CD4-positive, alpha-beta T cell (primary cell): ENCODE measurements at regions not wholly inside any gene's neighbourhood (a gene's known extent, or its start where the extent isn't known, plus 50 kb on each side); places are given as distances from the start of the nearest gene placed in this dataset.

ENCODE experiments used
- ATAC-seq: fragments of 200-7000 bp; cut with Tn5 transposase; one replicate; pipeline ENCODE4 v1.10.0; 2022; ENCODE audit warnings: mild to moderate bottlenecking; ENCODE audit not compliant: poor library complexity
- CTCF ChIA-PET: fragments of 350-600 bp; sonication (Branson Sonifier 250); formaldehyde crosslinking; loops from one replicate; lab custom pipeline; 2021; ENCODE audit warnings: antibody characterized with exemption, inconsistent platforms; lab: Charles Lee
- POLR2A ChIA-PET: fragments of 350-600 bp; sonication (Branson Sonifier 250); formaldehyde crosslinking; loops from one replicate; lab custom pipeline; 2021; ENCODE audit warnings: antibody characterized with exemption, inconsistent platforms; lab: Charles Lee
- DNase-seq, 14 experiments: peaks; one replicate each; pipeline ENCODE4 v3.0.0-alpha.2; 2013 to 2020; ENCODE audit warnings: mixed read lengths in 2 of 14
- H3K27ac ChIP-seq, 2 donors: one replicate each; pipeline versions ENCODE4 v1.5.1 to v1.7.0; 2013; ENCODE audit warnings: low read length in 2 of 2, low read depth in 1 of 2, mild to moderate bottlenecking in 1 of 2
- H3K27me3 ChIP-seq, 2 experiments: 1 replicate in 1 of 2; 2 replicates in 1 of 2; pipeline versions ENCODE4 v1.6.1 to v1.7.0; 2013; ENCODE audit warnings: low read length in 2 of 2, control low read depth in 1 of 2, mild to moderate bottlenecking in 1 of 2, moderate library complexity in 1 of 2; ENCODE audit not compliant: insufficient read depth in 2 of 2, control insufficient read depth in 1 of 2
- H3K36me3 ChIP-seq: one replicate; pipeline ENCODE4 v1.6.1; 2013; ENCODE audit warnings: low read length, control low read depth; ENCODE audit not compliant: insufficient read depth
- H3K4me1 ChIP-seq: one replicate; pipeline ENCODE4 v1.6.1; 2013; ENCODE audit warnings: low read length, control low read depth; ENCODE audit not compliant: insufficient read depth
- H3K4me3 ChIP-seq: one replicate; pipeline ENCODE4 v1.5.1; 2013; ENCODE audit warnings: mild to moderate bottlenecking, low read length, moderate library complexity
- H3K9me3 ChIP-seq, 2 experiments: 1 replicate in 1 of 2; 2 replicates in 1 of 2; pipeline versions ENCODE4 v1.6.1 to v1.7.0; 2013; ENCODE audit warnings: low read length in 2 of 2, mild to moderate bottlenecking in 2 of 2, control low read depth in 1 of 2, moderate library complexity in 1 of 2; ENCODE audit not compliant: control insufficient read depth in 1 of 2, insufficient read depth in 1 of 2
- H3K27ac Mint-ChIP-seq: one replicate; pipeline ENCODE4 v1.8.0; 2020; ENCODE audit warnings: mixed read lengths
- H3K27me3 Mint-ChIP-seq: one replicate; pipeline ENCODE4 v1.8.0; 2021; ENCODE audit warnings: mixed read lengths
- H3K36me3 Mint-ChIP-seq: one replicate; pipeline ENCODE4 v1.8.0; 2021; ENCODE audit warnings: low read depth, mixed read lengths
- H3K4me1 Mint-ChIP-seq: one replicate; pipeline ENCODE4 v1.8.0; 2021; ENCODE audit warnings: low read depth, mixed read lengths
- H3K4me3 Mint-ChIP-seq: one replicate; pipeline ENCODE4 v1.8.0; 2020; ENCODE audit warnings: mild to moderate bottlenecking, mixed read lengths
- H3K9me3 Mint-ChIP-seq: one replicate; pipeline ENCODE4 v1.8.0; 2020; ENCODE audit warnings: mixed read lengths
- intact Hi-C, 2 experiments: fragments of 100-400 bp; cut with DNase I in 1 of 2; cut with micrococcal nuclease in 1 of 2; formaldehyde crosslinking; loops; one replicate each; pipeline versions ENCODE4 v1.15.1 to v1.9.0; 2023 to 2025; cut with DNase I, micrococcal nuclease
- TF ChIP-seq, protein P1 (sequence below): fragments of 200-600 bp; IDR thresholded peaks from one replicate; pipeline ENCODE4 v1.8.0; 2022; ENCODE audit warnings: antibody characterized with exemption, mild to moderate bottlenecking

DNA sequence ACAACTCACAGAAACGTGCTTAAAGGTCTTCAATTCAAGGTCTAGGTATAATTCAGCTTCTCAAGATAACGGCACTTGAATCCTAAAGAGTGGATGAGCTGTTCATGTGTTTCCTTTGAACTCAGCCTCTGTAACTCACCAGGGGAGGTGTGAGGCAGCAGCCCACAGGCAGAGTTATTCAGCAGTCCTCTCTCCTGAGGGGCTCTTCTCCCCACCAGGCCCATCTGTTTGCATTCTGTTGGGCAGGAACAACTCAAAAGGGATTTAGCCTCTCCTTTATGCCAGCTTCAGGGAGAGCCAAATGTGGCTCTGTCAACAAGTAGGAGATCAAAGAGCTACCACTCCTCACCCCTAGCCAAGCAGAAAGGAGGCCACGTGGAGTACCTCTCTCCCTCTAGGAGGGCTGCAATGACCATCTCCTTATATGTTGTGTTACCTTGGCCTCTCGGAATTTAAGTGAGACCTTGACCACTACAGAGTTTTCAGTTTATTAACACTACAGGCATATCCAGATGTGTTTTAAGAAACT lies 151.2 kb downstream of the SPATA18 start:
- no peak overlapping the region for H3K4me3 ChIP-seq
- no peak overlapping the region for H3K27ac Mint-ChIP-seq
- H3K36me3 Mint-ChIP-seq = no peaks in the 10 kb centered on the region
- TF ChIP-seq, protein P1, sequence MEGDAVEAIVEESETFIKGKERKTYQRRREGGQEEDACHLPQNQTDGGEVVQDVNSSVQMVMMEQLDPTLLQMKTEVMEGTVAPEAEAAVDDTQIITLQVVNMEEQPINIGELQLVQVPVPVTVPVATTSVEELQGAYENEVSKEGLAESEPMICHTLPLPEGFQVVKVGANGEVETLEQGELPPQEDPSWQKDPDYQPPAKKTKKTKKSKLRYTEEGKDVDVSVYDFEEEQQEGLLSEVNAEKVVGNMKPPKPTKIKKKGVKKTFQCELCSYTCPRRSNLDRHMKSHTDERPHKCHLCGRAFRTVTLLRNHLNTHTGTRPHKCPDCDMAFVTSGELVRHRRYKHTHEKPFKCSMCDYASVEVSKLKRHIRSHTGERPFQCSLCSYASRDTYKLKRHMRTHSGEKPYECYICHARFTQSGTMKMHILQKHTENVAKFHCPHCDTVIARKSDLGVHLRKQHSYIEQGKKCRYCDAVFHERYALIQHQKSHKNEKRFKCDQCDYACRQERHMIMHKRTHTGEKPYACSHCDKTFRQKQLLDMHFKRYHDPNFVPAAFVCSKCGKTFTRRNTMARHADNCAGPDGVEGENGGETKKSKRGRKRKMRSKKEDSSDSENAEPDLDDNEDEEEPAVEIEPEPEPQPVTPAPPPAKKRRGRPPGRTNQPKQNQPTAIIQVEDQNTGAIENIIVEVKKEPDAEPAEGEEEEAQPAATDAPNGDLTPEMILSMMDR = no peak
- H3K27me3 Mint-ChIP-seq = no peaks in the 10 kb centered on the region
- H3K9me3 ChIP-seq = peaks cover 0 to 2% of the 10 kb centered on the region in 2 experiments
- H3K27me3 ChIP-seq = no peaks in the 10 kb centered on the region
- no peak overlapping the region for H3K4me3 Mint-ChIP-seq
- H3K4me1 ChIP-seq = no peaks in the 10 kb centered on the region
- no peaks in the 10 kb centered on the region for H3K36me3 ChIP-seq
- POLR2A ChIA-PET = no interaction called here
- no peaks in the 10 kb centered on the region for H3K4me1 Mint-ChIP-seq
- CTCF ChIA-PET = no interaction called here
- ATAC-seq (no peak), DNase-seq (no peak)
- intact Hi-C loops = no loop called here
- no peak overlapping the region for H3K27ac ChIP-seq
- no peaks in the 10 kb centered on the region for H3K9me3 Mint-ChIP-seq

DNA sequence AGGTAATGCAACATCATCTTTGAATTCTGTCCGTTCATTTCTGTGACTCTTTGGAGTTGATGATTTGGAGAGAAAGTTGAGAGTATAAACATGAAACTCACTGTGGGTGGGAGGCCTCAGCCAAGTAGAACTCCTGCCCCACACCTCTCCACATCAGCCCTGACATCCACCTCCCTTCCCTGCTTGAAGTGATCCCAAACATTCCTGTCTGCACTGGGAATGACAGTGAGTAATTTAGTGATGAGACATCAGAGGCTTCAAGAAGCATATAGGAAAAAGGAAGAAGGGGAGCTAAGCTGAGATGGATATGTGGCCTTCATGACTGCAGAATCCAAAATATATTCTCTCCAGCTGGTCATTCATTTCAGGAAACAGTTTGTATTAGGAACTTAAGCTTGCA lies 151.8 kb downstream of the SPATA18 start:
- ATAC-seq = no peak
- DNase-seq = no peak

DNA sequence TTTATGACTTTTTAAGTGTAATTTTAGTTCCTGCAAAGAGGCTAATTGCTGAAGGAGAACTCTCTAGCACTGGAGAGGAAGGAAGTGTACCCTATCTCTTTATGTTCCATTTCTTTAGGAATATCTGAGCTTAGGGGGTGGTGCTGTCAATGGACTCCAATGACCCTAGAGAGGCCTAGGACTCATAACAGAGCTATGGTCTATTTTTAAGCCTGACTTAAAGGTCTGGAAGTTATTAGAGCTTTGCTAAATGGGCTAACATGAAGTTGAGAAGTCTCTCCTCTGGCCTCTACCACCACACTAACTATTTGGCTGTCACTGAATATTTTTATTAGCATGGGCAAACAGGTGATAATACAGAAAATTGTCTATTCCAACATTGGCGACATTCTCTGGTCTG lies 152.2 kb downstream of the SPATA18 start:
- intact Hi-C loops = no loop called here
- Mint-ChIP-seq H3K27me3 (no peaks in the 10 kb centered on the region), H3K4me1 (no peaks in the 10 kb centered on the region), H3K4me3 (no peak overlapping the region), H3K27ac (no peak overlapping the region), H3K9me3 (peaks cover under 1% of the 10 kb centered on the region), H3K36me3 (no peaks in the 10 kb centered on the region)
- DNase-seq (no peak), ATAC-seq (no peak)
- Histone ChIP-seq H3K27me3 (no peaks in the 10 kb centered on the region), H3K9me3 (peaks cover 0 to 6% of the 10 kb centered on the region in 2 experiments), H3K36me3 (no peaks in the 10 kb centered on the region), H3K27ac (no peak overlapping the region), H3K4me3 (no peak overlapping the region), H3K4me1 (no peaks in the 10 kb centered on the region)
- POLR2A ChIA-PET = no interaction called here
- TF ChIP-seq, protein P1 = no peak
- CTCF ChIA-PET = no interaction called here

More for the DNA sequence above, 151.8 kb downstream of the SPATA18 start:
- no peaks in the 10 kb centered on the region for H3K4me1 ChIP-seq
- no peaks in the 10 kb centered on the region for H3K9me3 Mint-ChIP-seq
- TF ChIP-seq, protein P1 = no peak
- ChIA-PET POLR2A (no interaction called here), CTCF (no interaction called here)
- H3K27me3 ChIP-seq = no peaks in the 10 kb centered on the region
- H3K4me3 Mint-ChIP-seq = no peak overlapping the region
- no peaks in the 10 kb centered on the region for H3K36me3 ChIP-seq
- intact Hi-C loops = no loop called here
- no peak overlapping the region for H3K27ac Mint-ChIP-seq
- H3K9me3 ChIP-seq = peaks cover 0 to 6% of the 10 kb centered on the region in 2 experiments
- H3K27ac ChIP-seq = no peak overlapping the region
- no peaks in the 10 kb centered on the region for H3K27me3 Mint-ChIP-seq
- H3K4me1 Mint-ChIP-seq = no peaks in the 10 kb centered on the region
- no peak overlapping the region for H3K4me3 ChIP-seq
- H3K36me3 Mint-ChIP-seq = no peaks in the 10 kb centered on the region
